ENCODE measurements at regions not wholly inside any gene's neighbourhood (a gene's known extent, or its start where the extent isn't known, plus 50 kb on each side); places are given as distances from the start of the nearest gene placed in this dataset.
A peak's percentile ranks its signal among the peaks of the same experiment; 100 is the strongest.

GRCh38 chr16:66036184-66036583 is 330.3 kb upstream of the CDH5 start:
- DNase-seq (ENCODE audit: low spot score in 2 of 2) = no peak
- Histone ChIP-seq H3K27ac (peak overlapping the region in 1 of 2 donors; percentile 64), H3K4me1 (peaks cover 0 to 4% of the 10 kb centered on the region in 2 donors), H3K9me3 (no peaks in the 10 kb centered on the region), H3K27me3 (no peaks in the 10 kb centered on the region), H3K4me3 (no peak overlapping the region), H3K36me3 (no peaks in the 10 kb centered on the region)
- intact Hi-C loops (cut with DNase I; ENCODE audit: low total_unique reads) = no loop called here
- TF ChIP-seq POLR2A (IDR thresholded peaks at IDR 0.05) = no peak
- no peak for TF ChIP-seq CTCF (IDR thresholded peaks at IDR 0.05)
- no peak for TF ChIP-seq POLR2AphosphoS5 (IDR thresholded peaks at IDR 0.05)

- H3K9me3 ChIP-seq = no peaks in the 10 kb centered on the region
- H3K4me3 ChIP-seq = no peak overlapping the region
- intact Hi-C loops (cut with DNase I; ENCODE audit: low total_unique reads) = no loop called here
- DNase-seq (ENCODE audit: low spot score in 2 of 2) = no peak
- no peaks in the 10 kb centered on the region for H3K27me3 ChIP-seq
- H3K4me1 ChIP-seq = peaks cover 0 to 4% of the 10 kb centered on the region in 2 donors
- no peaks in the 10 kb centered on the region for H3K36me3 ChIP-seq
- TF ChIP-seq CTCF (IDR thresholded peaks at IDR 0.05) (no peak), POLR2AphosphoS5 (IDR thresholded peaks at IDR 0.05) (no peak), POLR2A (IDR thresholded peaks at IDR 0.05) (no peak)
- H3K27ac ChIP-seq = no peak overlapping the region
These were observed 331.4 kb upstream of the CDH5 start for GRCh38 chr16:66035096-66035495.

GRCh38 chr16:66032841-66033240 is 333.6 kb upstream of the CDH5 start:
- TF ChIP-seq CTCF (IDR thresholded peaks at IDR 0.05) (no peak), POLR2A (IDR thresholded peaks at IDR 0.05) (no peak), POLR2AphosphoS5 (IDR thresholded peaks at IDR 0.05) (no peak)
- intact Hi-C loops (cut with DNase I; ENCODE audit: low total_unique reads) = no loop called here
- Histone ChIP-seq H3K4me1 (peaks cover 0 to 4% of the 10 kb centered on the region in 2 donors), H3K9me3 (no peaks in the 10 kb centered on the region), H3K4me3 (no peak overlapping the region), H3K27me3 (no peaks in the 10 kb centered on the region), H3K27ac (no peak overlapping the region), H3K36me3 (no peaks in the 10 kb centered on the region)
- no peak for DNase-seq (ENCODE audit: low spot score in 2 of 2)

GRCh38 chr16:66030036-66030435 is 336.5 kb upstream of the CDH5 start:
- intact Hi-C loops (cut with DNase I; ENCODE audit: low total_unique reads) = no loop called here
- H3K27ac ChIP-seq = no peak overlapping the region
- no peaks in the 10 kb centered on the region for H3K4me1 ChIP-seq
- H3K9me3 ChIP-seq = no peaks in the 10 kb centered on the region
- no peak for TF ChIP-seq CTCF (IDR thresholded peaks at IDR 0.05)
- no peak for TF ChIP-seq POLR2A (IDR thresholded peaks at IDR 0.05)
- no peak for TF ChIP-seq POLR2AphosphoS5 (IDR thresholded peaks at IDR 0.05)
- DNase-seq (ENCODE audit: low spot score in 2 of 2) = no peak
- H3K36me3 ChIP-seq = no peaks in the 10 kb centered on the region
- no peak overlapping the region for H3K4me3 ChIP-seq
- no peaks in the 10 kb centered on the region for H3K27me3 ChIP-seq

- DNase-seq (ENCODE audit: low spot score in 2 of 2) = no peak
- intact Hi-C loops (cut with DNase I; ENCODE audit: low total_unique reads) = no loop called here
- Histone ChIP-seq H3K27me3 (no peaks in the 10 kb centered on the region), H3K36me3 (no peaks in the 10 kb centered on the region), H3K27ac (peak overlapping the region in 1 of 2 donors; percentile 61), H3K9me3 (no peaks in the 10 kb centered on the region), H3K4me1 (no peaks in the 10 kb centered on the region), H3K4me3 (no peak overlapping the region)
- TF ChIP-seq POLR2AphosphoS5 (IDR thresholded peaks at IDR 0.05) = peak in 1 of 3 donors; percentile 35
- no peak for TF ChIP-seq CTCF (IDR thresholded peaks at IDR 0.05)
- no peak for TF ChIP-seq POLR2A (IDR thresholded peaks at IDR 0.05)
These were observed 337.8 kb upstream of the CDH5 start for GRCh38 chr16:66028510-66029216.

Measured in breast epithelium (tissue), 4 donors.